ENCODE measurements at regions not wholly inside any gene's neighbourhood (a gene's known extent, or its start where the extent isn't known, plus 50 kb on each side); places are given as distances from the start of the nearest gene placed in this dataset.

DNA sequence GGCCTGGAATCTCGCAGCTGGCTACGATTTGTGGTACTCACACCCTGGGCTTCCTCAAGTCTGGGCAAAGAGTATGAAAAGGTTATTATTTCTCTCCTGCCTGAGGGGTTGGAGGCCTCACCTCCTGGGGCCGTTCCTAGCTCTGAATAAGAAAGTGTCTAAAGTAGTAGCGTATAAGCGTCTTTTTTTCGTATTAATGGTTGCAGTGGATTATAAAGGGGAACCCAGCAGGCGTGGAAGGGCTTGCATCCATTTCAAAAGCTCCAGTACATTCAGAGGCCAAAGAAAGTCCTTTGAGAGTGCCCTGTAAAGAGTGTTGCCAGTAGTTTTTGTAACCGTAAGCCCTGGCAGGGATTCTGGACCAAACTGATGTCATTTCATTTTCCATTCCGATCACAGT, 72.2 kb upstream of the MPHOSPH6 start:
- TF ChIP-seq, protein P1, sequence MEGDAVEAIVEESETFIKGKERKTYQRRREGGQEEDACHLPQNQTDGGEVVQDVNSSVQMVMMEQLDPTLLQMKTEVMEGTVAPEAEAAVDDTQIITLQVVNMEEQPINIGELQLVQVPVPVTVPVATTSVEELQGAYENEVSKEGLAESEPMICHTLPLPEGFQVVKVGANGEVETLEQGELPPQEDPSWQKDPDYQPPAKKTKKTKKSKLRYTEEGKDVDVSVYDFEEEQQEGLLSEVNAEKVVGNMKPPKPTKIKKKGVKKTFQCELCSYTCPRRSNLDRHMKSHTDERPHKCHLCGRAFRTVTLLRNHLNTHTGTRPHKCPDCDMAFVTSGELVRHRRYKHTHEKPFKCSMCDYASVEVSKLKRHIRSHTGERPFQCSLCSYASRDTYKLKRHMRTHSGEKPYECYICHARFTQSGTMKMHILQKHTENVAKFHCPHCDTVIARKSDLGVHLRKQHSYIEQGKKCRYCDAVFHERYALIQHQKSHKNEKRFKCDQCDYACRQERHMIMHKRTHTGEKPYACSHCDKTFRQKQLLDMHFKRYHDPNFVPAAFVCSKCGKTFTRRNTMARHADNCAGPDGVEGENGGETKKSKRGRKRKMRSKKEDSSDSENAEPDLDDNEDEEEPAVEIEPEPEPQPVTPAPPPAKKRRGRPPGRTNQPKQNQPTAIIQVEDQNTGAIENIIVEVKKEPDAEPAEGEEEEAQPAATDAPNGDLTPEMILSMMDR (conservative IDR thresholded peaks at IDR 0.05), result no peak
- no peak overlapping the region for H3K27ac ChIP-seq

DNA sequence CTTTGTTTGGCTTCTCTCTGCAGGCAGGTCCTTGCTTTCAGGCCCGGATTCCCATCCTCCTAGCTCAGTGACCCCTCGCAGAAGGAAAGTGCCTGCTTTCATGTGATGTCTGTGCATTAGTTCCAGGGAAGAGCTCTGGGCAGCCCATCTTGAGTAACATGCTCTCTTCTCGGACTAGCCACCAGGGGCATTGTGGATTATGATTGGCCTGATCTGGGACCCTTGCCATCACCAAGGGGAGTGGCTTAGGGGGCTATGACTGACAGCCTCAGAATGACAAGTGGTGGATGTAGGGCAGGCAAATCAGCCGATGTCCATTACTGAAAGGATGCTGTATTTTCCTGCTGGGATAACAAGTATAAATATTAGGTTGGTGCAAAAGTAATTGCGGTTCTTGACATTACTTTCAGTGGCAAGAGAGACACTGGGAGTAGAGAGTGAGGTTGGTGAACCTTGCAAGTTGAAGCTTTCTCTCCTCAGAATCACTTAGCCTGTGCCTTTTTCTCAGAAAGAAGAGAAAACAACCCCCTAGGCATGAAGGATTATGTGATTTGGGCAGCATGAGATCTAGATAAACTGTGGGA, 71.5 kb upstream of the MPHOSPH6 start:
- TF ChIP-seq, protein P1 (conservative IDR thresholded peaks at IDR 0.05), result no peak
- no peak overlapping the region for H3K27ac ChIP-seq

DNA sequence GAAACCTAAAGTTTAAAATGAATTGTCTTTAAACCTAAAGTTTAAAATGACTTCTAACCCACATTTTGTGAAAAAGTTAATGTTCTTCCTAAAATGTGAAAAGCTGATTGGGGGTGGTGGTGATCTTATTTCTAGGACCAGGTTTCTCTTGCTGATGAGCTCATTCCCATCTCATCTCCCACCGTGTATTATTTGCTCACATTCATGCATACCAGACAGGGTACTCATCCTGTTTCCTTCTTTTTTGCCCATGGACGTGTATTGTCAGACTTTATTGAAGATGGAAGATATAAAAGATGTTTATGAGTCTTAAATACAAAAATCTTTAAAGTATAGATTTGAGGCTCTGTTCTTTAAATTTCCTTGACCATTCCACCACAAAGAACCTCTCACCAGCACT, 70.1 kb upstream of the MPHOSPH6 start:
- no peak overlapping the region for H3K27ac ChIP-seq
- TF ChIP-seq, protein P1 (conservative IDR thresholded peaks at IDR 0.05), result no peak

DNA sequence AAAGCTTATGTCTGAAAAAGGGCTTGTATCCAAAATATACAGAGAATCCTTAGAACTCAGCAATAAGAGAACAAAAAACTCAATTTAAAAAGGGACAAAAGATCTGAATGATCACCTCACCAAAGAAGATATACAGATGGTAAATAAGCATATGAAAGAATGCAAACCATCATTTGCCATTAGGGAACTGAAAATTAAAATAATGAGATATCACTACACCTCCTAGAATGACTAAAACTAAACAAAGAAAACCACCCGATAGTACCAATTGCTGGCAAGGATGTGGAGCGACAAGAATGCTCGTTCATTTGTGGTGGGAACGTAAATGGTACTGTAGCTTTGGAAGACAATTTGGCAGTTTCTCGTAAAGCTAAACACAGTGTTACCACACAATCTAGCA, 66.9 kb upstream of the MPHOSPH6 start:
- no peak overlapping the region for H3K27ac ChIP-seq
- TF ChIP-seq, protein P1 (conservative IDR thresholded peaks at IDR 0.05), result no peak

DNA sequence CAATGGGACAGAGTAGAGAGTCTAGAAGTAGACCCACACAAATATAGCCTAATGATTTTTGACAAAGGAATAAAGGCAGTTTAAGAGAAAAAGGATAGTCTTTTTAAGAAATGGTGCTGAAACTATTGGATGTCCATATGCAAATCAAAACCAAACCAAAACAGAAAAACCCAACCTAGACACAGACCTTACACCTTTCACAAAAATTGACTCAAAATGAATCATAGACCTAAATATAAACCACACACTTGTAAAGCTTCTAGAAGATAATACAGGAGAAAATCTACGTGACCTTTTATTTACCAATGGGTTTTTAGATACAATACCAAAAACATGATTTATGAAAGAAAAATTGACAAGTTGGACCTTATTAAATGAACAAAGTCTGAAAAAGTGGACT, 66.4 kb upstream of the MPHOSPH6 start:
- no peak overlapping the region for H3K27ac ChIP-seq
- TF ChIP-seq, protein P1 (conservative IDR thresholded peaks at IDR 0.05), result no peak

DNA sequence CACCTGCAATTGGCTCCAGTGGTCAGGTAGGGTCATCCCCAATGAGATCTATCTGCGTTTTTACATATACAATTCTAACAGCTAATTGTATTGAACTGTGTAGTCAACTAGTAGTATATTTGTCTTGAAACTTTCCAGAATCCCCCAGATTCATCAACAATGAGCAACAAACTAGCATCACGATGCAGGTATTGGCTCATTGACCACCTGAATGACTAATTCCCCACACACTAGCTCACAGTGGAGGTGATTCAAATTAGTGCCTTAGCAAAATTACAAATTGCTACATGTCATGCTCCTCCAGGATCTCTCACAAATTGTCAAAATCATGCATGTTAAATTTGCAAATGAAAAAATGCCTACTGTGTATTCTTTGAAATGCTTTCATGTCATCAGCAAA, 62.8 kb upstream of the MPHOSPH6 start:
- TF ChIP-seq, protein P1 (conservative IDR thresholded peaks at IDR 0.05), result no peak
- H3K27ac ChIP-seq, result no peak overlapping the region

DNA sequence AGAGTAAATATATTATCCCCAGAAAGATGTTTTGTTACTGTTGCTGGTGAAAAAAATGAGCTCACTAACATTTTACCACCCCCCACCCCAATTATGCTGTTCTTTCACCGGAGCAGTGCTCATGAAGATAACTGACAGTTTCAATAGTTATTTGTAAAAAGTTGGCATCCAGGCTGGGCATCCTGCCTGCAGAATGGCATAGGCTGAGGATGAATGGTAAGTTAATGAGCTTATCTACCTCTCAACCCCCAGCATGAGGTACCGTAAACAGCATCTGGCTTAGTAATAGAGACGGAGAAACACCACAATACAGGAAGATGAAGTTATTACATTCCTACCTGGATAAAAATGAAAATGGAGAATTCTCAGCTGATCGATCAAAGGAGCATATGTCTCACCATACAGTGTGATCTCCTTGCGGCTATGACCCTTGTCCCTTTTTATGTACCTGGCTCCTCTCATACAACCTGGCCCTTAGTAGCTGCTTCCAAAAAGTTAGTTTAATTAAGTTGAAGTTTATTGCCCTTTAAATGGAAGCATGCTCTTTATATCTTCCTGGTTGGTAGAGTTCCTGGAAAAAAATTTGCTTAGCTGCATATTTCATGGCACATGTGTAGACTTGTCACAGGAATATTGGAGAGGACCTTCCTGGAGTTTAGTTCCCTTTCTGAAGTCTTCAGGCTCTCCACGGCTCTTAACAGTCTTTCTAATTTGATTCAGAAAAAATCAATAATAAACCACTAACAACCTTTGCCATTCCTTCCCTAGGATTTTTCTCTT, 61.2 kb upstream of the MPHOSPH6 start:
- H3K27ac ChIP-seq, result no peak overlapping the region
- TF ChIP-seq, protein P1 (conservative IDR thresholded peaks at IDR 0.05), result no peak
